Right lung (tissue), 2 donors: ENCODE measurements at regions not wholly inside any gene's neighbourhood (a gene's known extent, or its start where the extent isn't known, plus 50 kb on each side); places are given as distances from the start of the nearest gene placed in this dataset.

Source experiments
- DNase-seq, 2 donors: peaks; one replicate each; pipeline ENCODE4 v3.0.0-alpha.2; 2013

GRCh38 chr9:73014011-73014410, 61.2 kb upstream of the ALDH1A1 start:
- DNase-seq, result no peak

GRCh38 chr9:73011956-73012355, 59.1 kb upstream of the ALDH1A1 start:
- DNase-seq, result no peak

- DNase-seq, result no peak
These were observed 58.4 kb upstream of the ALDH1A1 start for GRCh38 chr9:73011181-73011750.

- DNase-seq, result no peak
These were observed 56.9 kb upstream of the ALDH1A1 start for GRCh38 chr9:73009649-73010288.

- DNase-seq, result no peak
These were observed 55.3 kb upstream of the ALDH1A1 start for GRCh38 chr9:73007966-73008672.

GRCh38 chr9:73006986-73007385, 54.1 kb upstream of the ALDH1A1 start:
- DNase-seq, result no peak
